Smooth muscle cell (in vitro differentiated cells): ENCODE measurements at regions not wholly inside any gene's neighbourhood (a gene's known extent, or its start where the extent isn't known, plus 50 kb on each side); places are given as distances from the start of the nearest gene placed in this dataset.

Experiments
- DNase-seq: peaks from one replicate; lab custom pipeline; 2025; ENCODE audit not compliant: unreplicated experiment; lab: John Stamatoyannopoulos, UW
- H2AFZ ChIP-seq: fragments of 200-600 bp; sonication (generic); 2 replicates; pipeline ENCODE4 v1.6.0; 2016; ENCODE audit warnings: antibody characterized with exemption, low read depth, mild to moderate bottlenecking
- H3F3A ChIP-seq: fragments of 200-600 bp; sonication (generic); 2 replicates; pipeline ENCODE4 v1.6.0; 2017; ENCODE audit warnings: antibody characterized with exemption, low read depth
- H3K27ac ChIP-seq: fragments of 200-600 bp; sonication (generic); 2 replicates; pipeline ENCODE4 v1.5.1; 2016; ENCODE audit warnings: low read depth, mild to moderate bottlenecking
- H3K27me3 ChIP-seq: fragments of 200-600 bp; sonication (generic); 2 replicates; pipeline ENCODE4 v1.6.1; 2016; ENCODE audit warnings: low read depth, mild to moderate bottlenecking
- H3K36me3 ChIP-seq: fragments of 200-600 bp; sonication (generic); 2 replicates; pipeline ENCODE4 v1.5.1; 2016; ENCODE audit warnings: low read depth
- H3K4me1 ChIP-seq: fragments of 200-600 bp; sonication (generic); 2 replicates; pipeline ENCODE4 v1.5.1; 2016; ENCODE audit warnings: low read depth
- H3K4me2 ChIP-seq: fragments of 200-600 bp; sonication (generic); 2 replicates; pipeline ENCODE4 v1.6.0; 2016; ENCODE audit warnings: mild to moderate bottlenecking
- H3K4me3 ChIP-seq: fragments of 200-600 bp; sonication (generic); 2 replicates; pipeline ENCODE4 v1.5.1; 2016; ENCODE audit warnings: mild to moderate bottlenecking
- H3K79me2 ChIP-seq: fragments of 200-600 bp; sonication (generic); 2 replicates; pipeline ENCODE4 v1.6.0; 2016; ENCODE audit warnings: low read depth, mild to moderate bottlenecking
- H3K9ac ChIP-seq: fragments of 200-600 bp; sonication (generic); 2 replicates; pipeline ENCODE4 v1.6.0; 2016; ENCODE audit warnings: low read depth
- H3K9me3 ChIP-seq: fragments of 200-600 bp; sonication (generic); replicated peaks from 2 replicates; pipeline ENCODE4 v1.5.1; 2016; ENCODE audit warnings: low read depth
- H4K20me1 ChIP-seq: fragments of 200-600 bp; sonication (generic); 2 replicates; pipeline ENCODE4 v1.6.0; 2016; ENCODE audit warnings: low read depth
- CTCF ChIP-seq: fragments of 200-600 bp; sonication (generic); IDR thresholded peaks from 2 replicates; pipeline ENCODE4 v1.5.1; 2017; ENCODE audit warnings: borderline replicate concordance, mild to moderate bottlenecking, antibody characterized with exemption; ENCODE audit not compliant: insufficient read depth, poor library complexity, severe bottlenecking
- WGBS: methylation state at CpG from one replicate; pipeline ENCODE4 v1.1.7; 2016; ENCODE audit warnings: low lambda C conversion rate; 5-methylcytosine and 5-hydroxymethylcytosine counted together

GRCh38 chr5:106401561-106401960, 1269.2 kb downstream of the EFNA5 start:
- H3K27ac ChIP-seq, result no peak overlapping the region
- H3K4me1 ChIP-seq, result peaks cover 10% of the 10 kb centered on the region
- DNase-seq, result no peak
- H3F3A ChIP-seq, result no peaks in the 10 kb centered on the region
- H2AFZ ChIP-seq, result no peak overlapping the region
- H3K9ac ChIP-seq, result no peak overlapping the region
- no peaks in the 10 kb centered on the region for H3K9me3 ChIP-seq
- H3K27me3 ChIP-seq, result no peaks in the 10 kb centered on the region
- 50% methylated on average over 2 of the region's 2 CpGs for WGBS
- no peaks in the 10 kb centered on the region for H3K79me2 ChIP-seq
- H3K36me3 ChIP-seq, result no peaks in the 10 kb centered on the region
- no peaks in the 10 kb centered on the region for H4K20me1 ChIP-seq
- no peak overlapping the region for H3K4me3 ChIP-seq
- TF ChIP-seq CTCF, result no peak
- H3K4me2 ChIP-seq, result no peak overlapping the region

- H3K4me2 ChIP-seq, result peak overlapping the region; percentile 57
- DNase-seq, result no peak
- WGBS, result 52% methylated on average over 1 of the region's 1 CpG
These were observed 1271.3 kb downstream of the EFNA5 start for GRCh38 chr5:106399391-106399790.

GRCh38 chr5:106397700-106398099, 1273.0 kb downstream of the EFNA5 start:
- Histone ChIP-seq H3K9me3 (no peaks in the 10 kb centered on the region), H3K27ac (peak overlapping the region; percentile 94), H4K20me1 (no peaks in the 10 kb centered on the region), H3K36me3 (no peaks in the 10 kb centered on the region), H3K79me2 (no peaks in the 10 kb centered on the region), H3K9ac (peak overlapping the region; percentile 53), H3K4me1 (peaks cover 10% of the 10 kb centered on the region), H3K4me2 (peak overlapping the region; percentile 52), H3K27me3 (no peaks in the 10 kb centered on the region), H2AFZ (peak overlapping the region; percentile 20), H3F3A (no peaks in the 10 kb centered on the region), H3K4me3 (no peak overlapping the region)
- no peak for DNase-seq
- 0% methylated on average over 1 of the region's 1 CpG for WGBS
- no peak for TF ChIP-seq CTCF

More at GRCh38 chr5:106399391-106399790, 1271.3 kb downstream of the EFNA5 start:
- H3K27me3 ChIP-seq, result no peaks in the 10 kb centered on the region
- no peaks in the 10 kb centered on the region for H3K36me3 ChIP-seq
- no peaks in the 10 kb centered on the region for H3K9me3 ChIP-seq
- H3K27ac ChIP-seq, result peak overlapping the region; percentile 94
- peak overlapping the region; percentile 53 for H3K9ac ChIP-seq
- H3K4me1 ChIP-seq, result peaks cover 10% of the 10 kb centered on the region
- TF ChIP-seq CTCF, result no peak
- no peak overlapping the region for H3K4me3 ChIP-seq
- H3K79me2 ChIP-seq, result no peaks in the 10 kb centered on the region
- no peak overlapping the region for H2AFZ ChIP-seq
- H3F3A ChIP-seq, result no peaks in the 10 kb centered on the region
- H4K20me1 ChIP-seq, result no peaks in the 10 kb centered on the region

GRCh38 chr5:106393276-106393675, 1277.5 kb downstream of the EFNA5 start:
- no peaks in the 10 kb centered on the region for H3F3A ChIP-seq
- no peaks in the 10 kb centered on the region for H3K79me2 ChIP-seq
- H3K36me3 ChIP-seq, result no peaks in the 10 kb centered on the region
- H3K4me2 ChIP-seq, result no peak overlapping the region
- peaks cover 3% of the 10 kb centered on the region for H3K4me1 ChIP-seq
- no peaks in the 10 kb centered on the region for H3K9me3 ChIP-seq
- no peak for DNase-seq
- H3K4me3 ChIP-seq, result no peak overlapping the region
- H2AFZ ChIP-seq, result peak overlapping the region; percentile 73
- H3K27me3 ChIP-seq, result no peaks in the 10 kb centered on the region
- WGBS, result 97% methylated on average over 1 of the region's 1 CpG
- no peaks in the 10 kb centered on the region for H4K20me1 ChIP-seq
- TF ChIP-seq CTCF, result no peak
- no peak overlapping the region for H3K27ac ChIP-seq
- no peak overlapping the region for H3K9ac ChIP-seq
